A172 (cell line): ENCODE measurements at regions not wholly inside any gene's neighbourhood (a gene's known extent, or its start where the extent isn't known, plus 50 kb on each side); places are given as distances from the start of the nearest gene placed in this dataset.

ENCODE experiments used
- DNase-seq: peaks from one replicate; pipeline ENCODE4 v3.0.0-alpha.2; 2015; ENCODE audit warnings: low spot score

DNA sequence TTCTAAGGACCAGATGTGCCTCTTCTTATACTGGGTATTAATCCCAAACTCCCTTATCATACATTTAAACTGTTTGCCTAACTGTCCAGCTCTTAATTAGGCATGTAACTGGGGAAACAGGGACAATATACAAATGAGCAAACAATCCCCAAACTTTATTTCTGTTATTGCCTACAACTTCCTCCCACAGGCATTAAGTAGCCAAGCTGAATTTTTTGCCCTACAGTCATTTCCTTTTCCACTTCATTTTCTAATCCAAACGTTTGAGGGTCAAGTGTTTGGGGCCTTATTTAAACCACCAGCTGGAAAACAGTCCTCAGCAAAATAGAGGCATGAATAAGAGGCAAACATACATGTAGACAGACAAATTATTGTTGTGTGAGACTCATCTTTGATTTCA is 77.4 kb upstream of the CCL2 start:
- DNase-seq = peak; percentile 14

DNA sequence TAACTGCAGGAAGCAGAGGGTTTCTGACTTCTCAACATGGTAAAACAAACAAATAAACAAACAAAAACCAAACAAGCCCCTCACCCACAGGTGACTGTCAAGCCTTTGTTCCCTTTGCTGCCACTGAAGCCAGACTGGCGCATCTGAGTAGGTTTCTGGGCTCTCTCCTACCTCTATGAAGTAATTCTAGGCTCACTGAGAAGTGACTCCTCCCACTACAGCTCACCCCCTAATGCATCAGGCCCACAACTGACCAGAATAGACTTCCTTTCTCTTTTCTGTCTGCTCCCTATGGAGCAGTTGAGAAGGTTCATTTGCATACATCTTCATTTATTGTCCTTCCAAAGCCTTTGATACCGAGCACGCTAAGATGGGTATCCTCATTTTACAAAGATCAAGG is 77.0 kb upstream of the CCL2 start:
- DNase-seq = no peak

- no peak for DNase-seq
Observed at GRCh38 chr17:34182036-34182803, 72.9 kb upstream of the CCL2 start.

DNA sequence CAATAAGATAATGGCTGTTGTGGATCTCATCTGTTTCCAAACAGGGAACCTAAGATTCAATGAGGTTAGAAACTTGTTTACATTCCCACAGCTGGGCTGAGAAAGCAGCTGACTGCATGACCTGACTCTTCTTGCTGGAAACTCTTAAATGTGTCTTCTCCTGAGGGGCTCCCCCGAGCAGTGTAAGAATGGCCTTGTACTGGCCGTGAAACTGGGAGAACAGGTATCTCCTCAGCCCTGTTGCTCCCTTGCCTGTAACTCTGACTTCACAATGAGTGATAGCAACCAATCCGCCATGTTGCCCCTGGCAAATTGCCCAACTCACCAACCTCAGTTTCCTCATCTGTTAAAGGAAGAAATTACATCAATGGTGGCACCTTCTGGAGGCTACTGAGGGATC is 59.1 kb upstream of the CCL2 start:
- no peak for DNase-seq

DNA sequence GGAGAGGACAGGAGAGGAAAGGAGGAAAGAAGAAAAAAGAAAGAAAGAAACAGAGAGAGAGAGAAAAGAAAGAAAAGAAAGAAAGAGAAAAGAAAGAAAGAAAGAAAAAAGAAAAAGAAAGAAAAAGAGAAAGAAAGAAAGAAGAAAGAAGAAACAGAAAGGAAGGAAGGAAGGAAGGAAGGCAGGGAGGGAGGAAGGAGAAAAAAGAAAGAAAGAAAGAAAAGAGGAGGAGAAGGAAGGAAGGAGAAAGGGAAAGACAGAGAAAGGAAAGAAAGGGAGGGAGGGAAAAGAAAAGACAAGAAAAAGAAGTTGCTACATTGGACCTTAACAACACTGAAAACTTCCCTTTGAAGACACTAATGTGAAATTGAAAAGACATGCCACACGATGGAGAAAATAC is 56.6 kb upstream of the CCL2 start:
- DNase-seq = no peak

DNA sequence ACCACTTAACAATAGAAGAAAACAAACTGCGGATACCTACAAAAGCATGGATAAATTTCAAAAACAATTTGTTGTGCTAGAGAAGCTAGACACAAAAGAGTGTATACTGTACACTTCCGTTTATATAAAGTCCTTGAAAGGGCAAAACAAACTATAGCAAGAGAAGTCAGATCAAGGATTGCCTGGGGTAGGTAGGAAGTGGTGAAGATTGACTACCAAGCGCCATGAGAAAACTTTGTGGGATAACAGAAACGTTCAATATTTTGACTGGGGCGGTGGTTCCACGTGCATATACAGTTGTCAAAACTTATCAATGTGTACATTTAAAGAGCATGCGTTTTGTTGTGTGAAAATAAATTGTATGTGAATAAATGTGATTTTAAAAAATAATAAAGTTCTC is 55.6 kb upstream of the CCL2 start:
- no peak for DNase-seq

GRCh38 chr17:34199932-34200534 is 55.1 kb upstream of the CCL2 start:
- DNase-seq = peak; percentile 85

GRCh38 chr17:34201225-34201624 is 53.9 kb upstream of the CCL2 start:
- no peak for DNase-seq

GRCh38 chr17:34201767-34202166 is 53.3 kb upstream of the CCL2 start:
- DNase-seq = no peak

DNA sequence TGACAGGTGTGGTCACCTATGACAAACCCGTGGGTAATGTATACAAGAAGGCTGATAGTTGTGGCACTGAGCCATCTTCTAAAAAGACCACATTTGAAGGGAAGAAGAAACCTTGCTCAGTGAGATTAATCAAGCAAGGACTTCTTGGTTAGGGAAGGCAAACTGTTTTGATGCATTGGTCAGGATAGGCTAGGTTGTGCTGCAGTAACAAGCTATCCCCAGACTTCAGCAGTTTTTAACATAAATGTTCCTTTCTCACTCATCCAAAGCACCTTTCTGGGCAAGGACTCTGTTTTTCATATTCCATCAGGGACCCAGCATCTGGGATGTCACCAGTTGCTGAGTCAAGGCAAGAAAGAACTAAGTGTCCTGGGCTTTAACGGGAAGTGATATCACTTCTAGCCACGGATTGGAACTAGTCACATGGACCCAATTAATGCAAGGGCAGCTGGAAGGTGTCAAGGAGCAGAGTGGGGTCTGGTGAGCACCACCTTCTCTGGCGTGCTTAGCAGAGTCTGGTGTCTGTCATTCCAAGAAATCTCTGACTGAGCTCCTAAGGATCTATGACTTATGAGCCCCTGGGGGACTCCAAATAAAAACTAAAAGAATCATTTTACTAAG is 52.0 kb upstream of the CCL2 start:
- no peak for DNase-seq

DNA sequence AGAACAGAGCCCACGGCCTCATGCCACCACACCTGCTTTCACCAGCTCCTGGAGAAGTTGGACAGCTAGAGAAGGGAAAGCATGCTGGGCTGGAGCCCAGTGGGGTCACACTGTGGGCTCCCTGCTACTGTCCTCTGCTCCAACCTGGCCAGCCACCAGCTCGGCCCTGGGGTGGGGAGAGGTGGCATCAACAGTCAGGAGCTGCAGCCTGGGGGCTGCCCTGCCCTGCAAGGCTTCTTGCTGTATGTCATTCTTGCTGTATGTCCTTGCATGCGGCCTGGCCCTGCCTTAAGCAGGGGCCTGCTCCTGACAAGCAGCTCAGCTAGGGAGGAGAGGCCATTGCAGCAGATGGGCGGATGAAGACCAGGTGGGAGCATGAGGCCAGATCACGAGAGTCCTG is 50.7 kb upstream of the CCL2 start:
- DNase-seq = no peak
